ENCODE measurements at regions not wholly inside any gene's neighbourhood (a gene's known extent, or its start where the extent isn't known, plus 50 kb on each side); places are given as distances from the start of the nearest gene placed in this dataset.

DNA sequence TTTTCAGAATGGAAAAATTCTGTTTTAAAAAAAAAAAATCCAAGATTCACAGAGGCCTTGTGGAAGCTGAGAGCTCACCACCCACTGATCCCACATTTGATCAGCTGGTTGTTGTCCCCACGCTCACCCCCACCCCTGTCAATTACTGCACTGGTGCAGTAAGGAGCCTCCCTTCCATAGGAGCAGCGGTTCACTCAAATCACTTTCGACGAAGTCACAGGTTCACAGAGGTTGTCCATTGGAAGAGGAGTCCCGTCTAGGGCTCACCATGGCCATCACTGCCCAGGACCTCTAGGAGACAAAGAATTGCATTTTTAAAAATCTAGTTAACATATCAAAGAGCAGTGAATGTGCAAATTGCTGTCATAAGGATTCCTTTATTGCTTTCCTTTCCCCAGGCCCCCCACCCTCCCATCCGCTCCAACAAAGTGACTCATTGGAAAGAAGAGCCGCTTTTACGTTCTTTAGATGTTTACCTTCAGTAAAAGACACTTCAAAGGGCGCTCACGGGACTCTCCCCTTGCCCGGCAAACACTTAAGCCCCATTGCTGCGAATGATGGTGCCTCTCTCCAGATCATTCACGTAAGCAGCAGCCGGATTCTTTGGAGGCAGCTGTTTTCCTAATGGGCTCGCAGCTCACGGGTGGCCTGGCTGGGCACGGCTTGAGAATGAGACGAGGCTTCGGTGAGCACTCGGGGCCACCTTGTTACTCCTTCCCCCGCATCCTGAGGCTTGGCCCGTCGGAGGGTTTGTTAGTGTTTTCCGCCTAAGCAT lies 165.5 kb upstream of the SALL3 start:
- TF ChIP-seq EP300 (IDR thresholded peaks at IDR 0.05; ENCODE audit: low read depth in 2 of 2, low read length in 2 of 2) (no peak), EP300 (CRISPR knock-in tag; IDR thresholded peaks at IDR 0.05; ENCODE audit: borderline replicate concordance) (no peak), JUNB (CRISPR knock-in tag; IDR thresholded peaks at IDR 0.05; ENCODE audit: borderline replicate concordance) (no peak), MIXL1 (CRISPR knock-in tag; IDR thresholded peaks at IDR 0.05) (no peak), ZNF354B (CRISPR knock-in tag; IDR thresholded peaks at IDR 0.05) (no peak), KDM1A (CRISPR knock-in tag; IDR thresholded peaks at IDR 0.05) (no peak), SRF (IDR thresholded peaks at IDR 0.05; ENCODE audit: low read depth, low read length) (no peak), ATF7-NPFF (CRISPR knock-in tag; IDR thresholded peaks at IDR 0.05; ENCODE audit: low read depth) (no peak), TCF7 (IDR thresholded peaks at IDR 0.05; ENCODE audit: low read depth) (no peak), EZH2 (conservative IDR thresholded peaks at IDR 0.05; ENCODE audit: low read depth, low read length) (no peak), MYNN (CRISPR knock-in tag; IDR thresholded peaks at IDR 0.05; ENCODE audit: low read depth) (no peak)
- TF ChIP-seq, protein P1, sequence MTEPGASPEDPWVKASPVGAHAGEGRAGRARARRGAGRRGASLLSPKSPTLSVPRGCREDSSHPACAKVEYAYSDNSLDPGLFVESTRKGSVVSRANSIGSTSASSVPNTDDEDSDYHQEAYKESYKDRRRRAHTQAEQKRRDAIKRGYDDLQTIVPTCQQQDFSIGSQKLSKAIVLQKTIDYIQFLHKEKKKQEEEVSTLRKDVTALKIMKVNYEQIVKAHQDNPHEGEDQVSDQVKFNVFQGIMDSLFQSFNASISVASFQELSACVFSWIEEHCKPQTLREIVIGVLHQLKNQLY (CRISPR knock-in tag; IDR thresholded peaks at IDR 0.05): no peak

All from HepG2 (cell line).